ENCODE measurements at regions not wholly inside any gene's neighbourhood (a gene's known extent, or its start where the extent isn't known, plus 50 kb on each side); places are given as distances from the start of the nearest gene placed in this dataset.

- H3K9me3 ChIP-seq (replicated peaks; ENCODE audit: low read length), result peaks cover 6% of the 10 kb centered on the region
- no peaks in the 10 kb centered on the region for H3K36me3 ChIP-seq (ENCODE audit: insufficient read depth, low read length)
- no peaks in the 10 kb centered on the region for H3K27me3 ChIP-seq (ENCODE audit: control insufficient read depth, insufficient read depth, low read length)
- H3K4me1 ChIP-seq (ENCODE audit: control insufficient read depth, insufficient read depth, low read length), result peaks cover 9% of the 10 kb centered on the region
- H3K9ac ChIP-seq (ENCODE audit: low read depth, low read length), result no peak overlapping the region
- H3K4me2 ChIP-seq (ENCODE audit: low read length), result no peak overlapping the region
- no peak overlapping the region for H3K4me3 ChIP-seq (ENCODE audit: low read length)
These were observed 61.8 kb upstream of the SDK1 start for GRCh38 chr7:3239291-3239691.

- Histone ChIP-seq H3K36me3 (ENCODE audit: insufficient read depth, low read length) (no peaks in the 10 kb centered on the region), H3K9ac (ENCODE audit: low read depth, low read length) (no peak overlapping the region), H3K4me3 (ENCODE audit: low read length) (no peak overlapping the region), H3K4me1 (ENCODE audit: control insufficient read depth, insufficient read depth, low read length) (peaks cover 20% of the 10 kb centered on the region), H3K9me3 (replicated peaks; ENCODE audit: low read length) (peaks cover 6% of the 10 kb centered on the region), H3K27me3 (ENCODE audit: control insufficient read depth, insufficient read depth, low read length) (no peaks in the 10 kb centered on the region), H3K4me2 (ENCODE audit: low read length) (no peak overlapping the region)
These were observed 60.1 kb upstream of the SDK1 start for GRCh38 chr7:3240826-3241430.

GRCh38 chr7:3241686-3242258, 59.3 kb upstream of the SDK1 start:
- no peak overlapping the region for H3K9ac ChIP-seq (ENCODE audit: low read depth, low read length)
- H3K9me3 ChIP-seq (replicated peaks; ENCODE audit: low read length), result no peaks in the 10 kb centered on the region
- no peaks in the 10 kb centered on the region for H3K27me3 ChIP-seq (ENCODE audit: control insufficient read depth, insufficient read depth, low read length)

GRCh38 chr7:3242398-3242972, 58.6 kb upstream of the SDK1 start:
- Histone ChIP-seq H3K4me1 (ENCODE audit: control insufficient read depth, insufficient read depth, low read length) (peaks cover 20% of the 10 kb centered on the region), H3K9ac (ENCODE audit: low read depth, low read length) (no peak overlapping the region), H3K9me3 (replicated peaks; ENCODE audit: low read length) (no peaks in the 10 kb centered on the region), H3K27me3 (ENCODE audit: control insufficient read depth, insufficient read depth, low read length) (no peaks in the 10 kb centered on the region), H3K4me2 (ENCODE audit: low read length) (no peak overlapping the region), H3K36me3 (ENCODE audit: insufficient read depth, low read length) (no peaks in the 10 kb centered on the region), H3K4me3 (ENCODE audit: low read length) (no peak overlapping the region)

More at GRCh38 chr7:3241686-3242258, 59.3 kb upstream of the SDK1 start:
- H3K4me3 ChIP-seq (ENCODE audit: low read length), result no peak overlapping the region
- H3K4me2 ChIP-seq (ENCODE audit: low read length), result no peak overlapping the region
- H3K36me3 ChIP-seq (ENCODE audit: insufficient read depth, low read length), result no peaks in the 10 kb centered on the region
- peaks cover 20% of the 10 kb centered on the region for H3K4me1 ChIP-seq (ENCODE audit: control insufficient read depth, insufficient read depth, low read length)

GRCh38 chr7:3243256-3243655, 57.8 kb upstream of the SDK1 start:
- H3K4me3 ChIP-seq (ENCODE audit: low read length), result no peak overlapping the region
- H3K27me3 ChIP-seq (ENCODE audit: control insufficient read depth, insufficient read depth, low read length), result no peaks in the 10 kb centered on the region
- peaks cover 20% of the 10 kb centered on the region for H3K4me1 ChIP-seq (ENCODE audit: control insufficient read depth, insufficient read depth, low read length)

GRCh38 chr7:3243680-3244079, 57.4 kb upstream of the SDK1 start:
- Histone ChIP-seq H3K9ac (ENCODE audit: low read depth, low read length) (no peak overlapping the region), H3K4me2 (ENCODE audit: low read length) (no peak overlapping the region), H3K36me3 (ENCODE audit: insufficient read depth, low read length) (no peaks in the 10 kb centered on the region), H3K27me3 (ENCODE audit: control insufficient read depth, insufficient read depth, low read length) (no peaks in the 10 kb centered on the region), H3K4me3 (ENCODE audit: low read length) (no peak overlapping the region), H3K4me1 (ENCODE audit: control insufficient read depth, insufficient read depth, low read length) (peaks cover 20% of the 10 kb centered on the region), H3K9me3 (replicated peaks; ENCODE audit: low read length) (no peaks in the 10 kb centered on the region)

More at GRCh38 chr7:3243256-3243655, 57.8 kb upstream of the SDK1 start:
- Histone ChIP-seq H3K4me2 (ENCODE audit: low read length) (no peak overlapping the region), H3K36me3 (ENCODE audit: insufficient read depth, low read length) (no peaks in the 10 kb centered on the region), H3K9ac (ENCODE audit: low read depth, low read length) (no peak overlapping the region), H3K9me3 (replicated peaks; ENCODE audit: low read length) (no peaks in the 10 kb centered on the region)

GRCh38 chr7:3244241-3244814, 56.7 kb upstream of the SDK1 start:
- no peaks in the 10 kb centered on the region for H3K27me3 ChIP-seq (ENCODE audit: control insufficient read depth, insufficient read depth, low read length)
- H3K9me3 ChIP-seq (replicated peaks; ENCODE audit: low read length), result no peaks in the 10 kb centered on the region
- H3K4me1 ChIP-seq (ENCODE audit: control insufficient read depth, insufficient read depth, low read length), result peaks cover 20% of the 10 kb centered on the region
- peak overlapping the region; percentile 35 for H3K4me2 ChIP-seq (ENCODE audit: low read length)
- no peak overlapping the region for H3K4me3 ChIP-seq (ENCODE audit: low read length)
- H3K9ac ChIP-seq (ENCODE audit: low read depth, low read length), result no peak overlapping the region
- H3K36me3 ChIP-seq (ENCODE audit: insufficient read depth, low read length), result no peaks in the 10 kb centered on the region

- Histone ChIP-seq H3K4me1 (ENCODE audit: control insufficient read depth, insufficient read depth, low read length) (peaks cover 20% of the 10 kb centered on the region), H3K4me2 (ENCODE audit: low read length) (peak overlapping the region; percentile 35), H3K27me3 (ENCODE audit: control insufficient read depth, insufficient read depth, low read length) (no peaks in the 10 kb centered on the region), H3K4me3 (ENCODE audit: low read length) (no peak overlapping the region), H3K36me3 (ENCODE audit: insufficient read depth, low read length) (no peaks in the 10 kb centered on the region), H3K9me3 (replicated peaks; ENCODE audit: low read length) (no peaks in the 10 kb centered on the region), H3K9ac (ENCODE audit: low read depth, low read length) (no peak overlapping the region)
These were observed 56.0 kb upstream of the SDK1 start for GRCh38 chr7:3245077-3245476.

GRCh38 chr7:3245721-3246120, 55.3 kb upstream of the SDK1 start:
- no peaks in the 10 kb centered on the region for H3K9me3 ChIP-seq (replicated peaks; ENCODE audit: low read length)
- H3K27me3 ChIP-seq (ENCODE audit: control insufficient read depth, insufficient read depth, low read length), result no peaks in the 10 kb centered on the region
- no peak overlapping the region for H3K4me3 ChIP-seq (ENCODE audit: low read length)
- peaks cover 20% of the 10 kb centered on the region for H3K4me1 ChIP-seq (ENCODE audit: control insufficient read depth, insufficient read depth, low read length)
- H3K4me2 ChIP-seq (ENCODE audit: low read length), result no peak overlapping the region
- no peaks in the 10 kb centered on the region for H3K36me3 ChIP-seq (ENCODE audit: insufficient read depth, low read length)
- H3K9ac ChIP-seq (ENCODE audit: low read depth, low read length), result no peak overlapping the region

- Histone ChIP-seq H3K4me3 (ENCODE audit: low read length) (no peak overlapping the region), H3K4me1 (ENCODE audit: control insufficient read depth, insufficient read depth, low read length) (peaks cover 20% of the 10 kb centered on the region), H3K36me3 (ENCODE audit: insufficient read depth, low read length) (no peaks in the 10 kb centered on the region), H3K9ac (ENCODE audit: low read depth, low read length) (no peak overlapping the region), H3K9me3 (replicated peaks; ENCODE audit: low read length) (no peaks in the 10 kb centered on the region), H3K27me3 (ENCODE audit: control insufficient read depth, insufficient read depth, low read length) (no peaks in the 10 kb centered on the region), H3K4me2 (ENCODE audit: low read length) (no peak overlapping the region)
These were observed 54.9 kb upstream of the SDK1 start for GRCh38 chr7:3246127-3246526.

GRCh38 chr7:3246651-3247050, 54.4 kb upstream of the SDK1 start:
- H3K9ac ChIP-seq (ENCODE audit: low read depth, low read length), result no peak overlapping the region
- H3K27me3 ChIP-seq (ENCODE audit: control insufficient read depth, insufficient read depth, low read length), result no peaks in the 10 kb centered on the region
- no peaks in the 10 kb centered on the region for H3K9me3 ChIP-seq (replicated peaks; ENCODE audit: low read length)
- no peaks in the 10 kb centered on the region for H3K36me3 ChIP-seq (ENCODE audit: insufficient read depth, low read length)
- no peak overlapping the region for H3K4me2 ChIP-seq (ENCODE audit: low read length)
- H3K4me3 ChIP-seq (ENCODE audit: low read length), result no peak overlapping the region
- H3K4me1 ChIP-seq (ENCODE audit: control insufficient read depth, insufficient read depth, low read length), result peaks cover 20% of the 10 kb centered on the region

All from skeletal muscle satellite cell (primary cell).